Uterus (tissue), 3 donors: ENCODE measurements at regions not wholly inside any gene's neighbourhood (a gene's known extent, or its start where the extent isn't known, plus 50 kb on each side); places are given as distances from the start of the nearest gene placed in this dataset.

Experiments used
- DNase-seq, 2 donors: peaks; one replicate each; pipeline ENCODE4 v3.0.0-alpha.2; 2019 to 2020
- H3K27ac ChIP-seq, 2 donors: fragments of 200-600 bp; sonication (generic); 1 replicate in 1 of 2; 2 replicates in 1 of 2; pipeline ENCODE4 v1.5.1; 2016 to 2018
- H3K27me3 ChIP-seq, 2 donors: fragments of 200-600 bp; sonication (generic); one replicate each; pipeline ENCODE4 v1.5.1; 2018 to 2019; ENCODE audit warnings: control low read depth in 1 of 2
- H3K36me3 ChIP-seq, 2 donors: fragments of 200-600 bp; sonication (generic); one replicate each; pipeline ENCODE4 v1.5.1; 2019; ENCODE audit warnings: control low read depth in 1 of 2
- H3K4me1 ChIP-seq, 2 donors: fragments of 200-600 bp; sonication (generic); one replicate each; pipeline ENCODE4 v1.5.1; 2018 to 2019; ENCODE audit warnings: control low read depth in 1 of 2
- H3K4me3 ChIP-seq, 2 donors: fragments of 200-600 bp; sonication (generic); 1 replicate in 1 of 2; 2 replicates in 1 of 2; pipeline ENCODE4 v1.5.1; 2018 to 2019; ENCODE audit warnings: mild to moderate bottlenecking in 1 of 2
- H3K9me3 ChIP-seq, 2 donors: fragments of 200-600 bp; sonication (generic); one replicate each; pipeline ENCODE4 v1.5.1; 2019; ENCODE audit warnings: control low read depth in 1 of 2
- CTCF ChIP-seq, 4 experiments: fragments of 200-600 bp in 2 of 4; fragments of 450-650 bp in 2 of 4; sonication (generic) in 2 of 4; IDR thresholded peaks; one replicate each; pipeline ENCODE4 v1.5.1; 2016 to 2019; ENCODE audit warnings: antibody characterized with exemption in 4 of 4, mild to moderate bottlenecking in 2 of 4, moderate library complexity in 1 of 4
- POLR2A ChIP-seq, 2 donors: fragments of 450-650 bp; IDR thresholded peaks; one replicate each; pipeline ENCODE4 v1.6.1; 2016; ENCODE audit warnings: antibody characterized with exemption in 2 of 2, mild to moderate bottlenecking in 1 of 2, moderate library complexity in 1 of 2
- intact Hi-C: fragments of 100-400 bp; cut with DNase I; formaldehyde crosslinking; loops from one replicate; pipeline ENCODE4 v1.15.1; 2023; ENCODE audit warnings: low total_unique reads
- donor health status: DM: yes; HTN: yes; CAD: no.

- DNase-seq: no peak
- TF ChIP-seq CTCF (IDR thresholded peaks at IDR 0.05) (no peak), POLR2A (IDR thresholded peaks at IDR 0.05) (no peak)
- Histone ChIP-seq H3K4me3 (no peak overlapping the region), H3K27me3 (no peaks in the 10 kb centered on the region), H3K4me1 (no peaks in the 10 kb centered on the region), H3K9me3 (no peaks in the 10 kb centered on the region), H3K36me3 (no peaks in the 10 kb centered on the region), H3K27ac (no peak overlapping the region)
- intact Hi-C loops: no loop called here
Observed at GRCh38 chr13:91020461-91021034, 326.9 kb upstream of the MIR17HG start.

GRCh38 chr13:91024157-91024792 lies 323.2 kb upstream of the MIR17HG start:
- no peak overlapping the region for H3K4me3 ChIP-seq
- TF ChIP-seq POLR2A (IDR thresholded peaks at IDR 0.05) (no peak), CTCF (IDR thresholded peaks at IDR 0.05) (no peak)
- H3K9me3 ChIP-seq: no peaks in the 10 kb centered on the region
- intact Hi-C loops: no loop called here
- no peaks in the 10 kb centered on the region for H3K27me3 ChIP-seq
- no peaks in the 10 kb centered on the region for H3K36me3 ChIP-seq
- H3K4me1 ChIP-seq: no peaks in the 10 kb centered on the region
- no peak for DNase-seq
- no peak overlapping the region for H3K27ac ChIP-seq

- Histone ChIP-seq H3K27ac (no peak overlapping the region), H3K27me3 (no peaks in the 10 kb centered on the region), H3K9me3 (no peaks in the 10 kb centered on the region), H3K4me3 (no peak overlapping the region), H3K4me1 (no peaks in the 10 kb centered on the region), H3K36me3 (no peaks in the 10 kb centered on the region)
- no peak for TF ChIP-seq POLR2A (IDR thresholded peaks at IDR 0.05)
- TF ChIP-seq CTCF (IDR thresholded peaks at IDR 0.05): no peak
- intact Hi-C loops: no loop called here
- no peak for DNase-seq
Observed at GRCh38 chr13:91025442-91025841, 322.0 kb upstream of the MIR17HG start.

GRCh38 chr13:91031508-91031907 lies 316.0 kb upstream of the MIR17HG start:
- Histone ChIP-seq H3K27ac (no peak overlapping the region), H3K9me3 (no peaks in the 10 kb centered on the region), H3K4me1 (no peaks in the 10 kb centered on the region), H3K36me3 (no peaks in the 10 kb centered on the region), H3K27me3 (no peaks in the 10 kb centered on the region), H3K4me3 (no peak overlapping the region)
- intact Hi-C loops: no loop called here
- no peak for DNase-seq
- TF ChIP-seq CTCF (IDR thresholded peaks at IDR 0.05) (no peak), POLR2A (IDR thresholded peaks at IDR 0.05) (no peak)

GRCh38 chr13:91032104-91032503 lies 315.4 kb upstream of the MIR17HG start:
- intact Hi-C loops: no loop called here
- no peak overlapping the region for H3K4me3 ChIP-seq

More at GRCh38 chr13:91032104-91032503, 315.4 kb upstream of the MIR17HG start:
- H3K27me3 ChIP-seq: no peaks in the 10 kb centered on the region
- no peaks in the 10 kb centered on the region for H3K9me3 ChIP-seq
- DNase-seq: no peak
- H3K27ac ChIP-seq: no peak overlapping the region
- TF ChIP-seq POLR2A (IDR thresholded peaks at IDR 0.05): no peak
- no peak for TF ChIP-seq CTCF (IDR thresholded peaks at IDR 0.05)
- no peaks in the 10 kb centered on the region for H3K36me3 ChIP-seq
- H3K4me1 ChIP-seq: no peaks in the 10 kb centered on the region
